GM23248 (cell line): ENCODE measurements at regions not wholly inside any gene's neighbourhood (a gene's known extent, or its start where the extent isn't known, plus 50 kb on each side); places are given as distances from the start of the nearest gene placed in this dataset.

Experiments used
- EZH2 ChIP-seq: fragments of 200-600 bp; sonication (generic); IDR thresholded peaks from 2 replicates; pipeline ENCODE4 v1.6.1; 2018; ENCODE audit warnings: antibody characterized with exemption, mild to moderate bottlenecking; ENCODE audit not compliant: insufficient read depth, poor library complexity, severe bottlenecking
- EZH2phosphoT487 ChIP-seq: fragments of 200-600 bp; sonication (generic); IDR thresholded peaks from 2 replicates; pipeline ENCODE4 v1.6.1; 2018; ENCODE audit warnings: antibody characterized with exemption, moderate library complexity, mild to moderate bottlenecking, low read depth; ENCODE audit not compliant: insufficient read depth

DNA sequence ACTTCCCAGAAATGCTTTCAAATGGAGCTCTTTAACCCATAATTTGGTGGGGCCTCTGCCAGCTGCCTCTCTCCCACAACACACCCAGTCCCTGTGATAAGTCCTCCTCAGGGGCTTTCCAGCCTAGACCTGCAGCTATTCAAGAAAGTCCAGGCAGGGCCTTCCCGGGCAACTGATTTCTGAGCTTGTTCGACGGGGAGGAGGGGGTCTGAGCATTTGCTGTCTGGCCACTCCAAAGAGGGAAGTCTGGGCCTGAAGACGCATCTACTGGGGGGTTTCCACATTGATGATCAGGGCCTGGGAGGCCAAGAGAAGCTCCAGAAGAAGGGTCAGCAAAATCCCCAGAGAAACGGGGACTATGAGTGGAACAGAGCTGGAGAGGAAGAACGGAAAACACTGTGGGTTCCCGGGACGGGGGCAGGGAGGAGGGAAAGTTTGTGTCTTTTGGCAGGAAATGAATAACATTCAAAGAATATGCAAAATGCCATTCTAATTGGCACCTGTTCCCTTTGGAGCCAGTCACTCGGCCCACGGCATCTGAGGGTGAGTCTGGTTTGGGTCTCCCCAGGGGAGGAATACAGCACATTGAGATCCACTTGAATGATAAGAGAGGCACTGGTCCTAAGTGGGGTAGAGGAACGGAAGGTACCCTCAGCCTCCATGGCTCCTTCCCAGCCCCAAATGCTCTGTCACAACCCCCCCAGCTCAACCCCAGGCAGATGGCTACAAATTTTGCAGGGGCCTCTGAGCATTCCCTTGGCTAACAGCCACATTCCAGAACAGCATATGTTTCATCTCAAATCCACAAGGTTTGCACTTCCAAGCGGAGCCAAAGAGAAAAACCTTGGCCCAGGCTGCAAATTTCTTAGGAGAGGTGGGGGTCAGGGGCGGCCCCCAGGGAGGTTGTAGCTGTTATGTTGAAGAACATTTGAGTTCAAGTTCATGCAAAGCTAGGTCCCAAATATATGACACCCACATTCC, 72.0 kb downstream of the RPUSD4 start:
- no peak for TF ChIP-seq EZH2phosphoT487
- TF ChIP-seq EZH2, result no peak
